ENCODE measurements at regions not wholly inside any gene's neighbourhood (a gene's known extent, or its start where the extent isn't known, plus 50 kb on each side); places are given as distances from the start of the nearest gene placed in this dataset.

DNA sequence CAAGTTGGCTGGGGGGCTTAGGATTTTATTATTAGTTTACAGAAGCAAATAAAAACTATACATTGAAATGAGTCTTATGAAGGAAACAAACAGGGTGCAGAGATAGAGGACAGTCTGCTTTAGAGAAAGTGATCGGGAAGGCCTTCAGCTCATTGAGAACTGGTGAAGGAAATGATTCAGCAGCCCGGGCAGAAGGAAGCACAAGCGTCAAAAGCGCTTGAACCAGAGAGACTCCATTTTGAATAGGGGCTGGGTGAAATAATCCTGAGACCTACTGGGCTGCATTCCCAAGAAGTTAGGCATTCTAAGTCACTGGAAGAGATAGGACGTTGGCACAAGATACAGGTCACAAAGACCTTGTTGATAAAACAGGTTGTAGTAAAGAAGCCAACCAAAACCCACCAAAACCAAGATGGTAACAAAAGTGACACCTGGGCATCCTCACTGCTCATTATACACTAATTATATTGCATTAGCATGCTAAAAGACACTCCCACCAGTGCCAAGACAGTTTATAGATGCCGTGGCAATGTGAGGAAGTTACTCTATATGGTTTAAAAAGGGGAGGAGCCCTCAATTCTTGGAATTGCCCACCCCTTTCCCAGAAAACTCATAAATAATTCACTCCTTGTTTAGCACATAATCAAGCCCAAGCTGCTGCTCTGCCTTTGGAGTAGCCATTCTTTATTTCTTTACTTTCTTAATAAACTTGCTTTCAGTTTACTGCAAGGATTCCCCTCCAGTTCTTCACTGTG, 83.1 kb upstream of the MPP7 start:
- TF ChIP-seq, protein P1, sequence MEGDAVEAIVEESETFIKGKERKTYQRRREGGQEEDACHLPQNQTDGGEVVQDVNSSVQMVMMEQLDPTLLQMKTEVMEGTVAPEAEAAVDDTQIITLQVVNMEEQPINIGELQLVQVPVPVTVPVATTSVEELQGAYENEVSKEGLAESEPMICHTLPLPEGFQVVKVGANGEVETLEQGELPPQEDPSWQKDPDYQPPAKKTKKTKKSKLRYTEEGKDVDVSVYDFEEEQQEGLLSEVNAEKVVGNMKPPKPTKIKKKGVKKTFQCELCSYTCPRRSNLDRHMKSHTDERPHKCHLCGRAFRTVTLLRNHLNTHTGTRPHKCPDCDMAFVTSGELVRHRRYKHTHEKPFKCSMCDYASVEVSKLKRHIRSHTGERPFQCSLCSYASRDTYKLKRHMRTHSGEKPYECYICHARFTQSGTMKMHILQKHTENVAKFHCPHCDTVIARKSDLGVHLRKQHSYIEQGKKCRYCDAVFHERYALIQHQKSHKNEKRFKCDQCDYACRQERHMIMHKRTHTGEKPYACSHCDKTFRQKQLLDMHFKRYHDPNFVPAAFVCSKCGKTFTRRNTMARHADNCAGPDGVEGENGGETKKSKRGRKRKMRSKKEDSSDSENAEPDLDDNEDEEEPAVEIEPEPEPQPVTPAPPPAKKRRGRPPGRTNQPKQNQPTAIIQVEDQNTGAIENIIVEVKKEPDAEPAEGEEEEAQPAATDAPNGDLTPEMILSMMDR (IDR thresholded peaks at IDR 0.05), result no peak
- intact Hi-C loops (cut with DNase I, micrococcal nuclease), result loop anchor here (5.0 to 10.0 kb wide), 2 partner anchors 939 to 1011 kb away; no protein-coding TSS in a partner anchor
- Histone ChIP-seq H3K27me3 (ENCODE audit: control insufficient read depth in 1 of 2, insufficient read depth in 2 of 2, low read length in 2 of 2) (no peaks in the 10 kb centered on the region), H3K4me1 (ENCODE audit: insufficient read depth, low read length) (peaks cover 4% of the 10 kb centered on the region), H3K36me3 (ENCODE audit: insufficient read depth, low read length) (no peaks in the 10 kb centered on the region), H3K4me3 (ENCODE audit: low read length) (no peak overlapping the region), H3K27ac (ENCODE audit: low read depth in 1 of 2, low read length in 2 of 2) (no peak overlapping the region), H3K9me3 (ENCODE audit: control insufficient read depth in 1 of 2, insufficient read depth in 1 of 2, low read length in 2 of 2) (no peaks in the 10 kb centered on the region)
- Mint-ChIP-seq H3K9me3 (no peaks in the 10 kb centered on the region), H3K4me3 (no peak overlapping the region), H3K36me3 (ENCODE audit: low read depth) (no peaks in the 10 kb centered on the region), H3K27me3 (peaks cover 5% of the 10 kb centered on the region), H3K27ac (peak overlapping the region; percentile 38), H3K4me1 (ENCODE audit: low read depth) (peaks cover 19% of the 10 kb centered on the region)
- no peak for ATAC-seq (ENCODE audit: poor library complexity)
- CTCF ChIA-PET, result interaction anchor here (1.3 kb wide), 1 partner anchor 8 kb away, joined by 5 read pairs; no protein-coding TSS in a partner anchor
- DNase-seq, result no peak
- POLR2A ChIA-PET, result interaction anchor here (0.6 to 1.9 kb wide), 2 partner anchors 11 to 83 kb away, joined by 4 to 7 read pairs; partner anchors contain the start of gene MPP7

DNA sequence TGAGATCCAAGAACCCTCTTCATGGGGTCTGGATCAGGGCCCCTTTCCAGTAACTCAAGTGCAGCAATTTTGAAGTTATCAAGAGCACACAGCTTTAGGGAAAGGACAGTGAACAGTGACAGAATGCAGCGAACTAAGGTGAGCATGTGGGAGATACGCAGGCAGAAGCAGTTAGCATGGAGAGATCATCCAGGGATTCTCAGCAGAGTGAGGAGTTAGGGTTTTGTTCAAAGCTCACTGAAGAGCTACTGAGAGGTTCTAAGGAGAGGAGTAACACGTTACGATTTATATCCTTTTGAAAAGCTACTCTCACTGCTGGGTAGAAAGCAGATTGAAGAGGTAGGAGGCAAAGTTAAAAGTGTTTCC, 83.6 kb upstream of the MPP7 start:
- H3K9me3 Mint-ChIP-seq, result no peaks in the 10 kb centered on the region
- DNase-seq (no peak), ATAC-seq (ENCODE audit: poor library complexity) (no peak)
- Histone ChIP-seq H3K4me1 (ENCODE audit: insufficient read depth, low read length) (peaks cover 4% of the 10 kb centered on the region), H3K9me3 (ENCODE audit: control insufficient read depth in 1 of 2, insufficient read depth in 1 of 2, low read length in 2 of 2) (no peaks in the 10 kb centered on the region), H3K4me3 (ENCODE audit: low read length) (no peak overlapping the region), H3K36me3 (ENCODE audit: insufficient read depth, low read length) (no peaks in the 10 kb centered on the region), H3K27me3 (ENCODE audit: control insufficient read depth in 1 of 2, insufficient read depth in 2 of 2, low read length in 2 of 2) (no peaks in the 10 kb centered on the region), H3K27ac (ENCODE audit: low read depth in 1 of 2, low read length in 2 of 2) (no peak overlapping the region)
- ChIA-PET POLR2A (interaction anchor here (0.6 to 1.9 kb wide), 2 partner anchors 11 to 84 kb away, joined by 4 to 7 read pairs; partner anchors contain the start of gene MPP7), CTCF (no interaction called here)
- intact Hi-C loops (cut with DNase I, micrococcal nuclease), result loop anchor here (5.0 to 10.0 kb wide), 2 partner anchors 939 to 1012 kb away; no protein-coding TSS in a partner anchor
- no peak overlapping the region for H3K4me3 Mint-ChIP-seq
- peaks cover 15% of the 10 kb centered on the region for H3K4me1 Mint-ChIP-seq (ENCODE audit: low read depth)
- peaks cover 5% of the 10 kb centered on the region for H3K27me3 Mint-ChIP-seq
- TF ChIP-seq, protein P1 (IDR thresholded peaks at IDR 0.05), result no peak
- H3K36me3 Mint-ChIP-seq (ENCODE audit: low read depth), result no peaks in the 10 kb centered on the region
- H3K27ac Mint-ChIP-seq, result peak overlapping the region; percentile 38

DNA sequence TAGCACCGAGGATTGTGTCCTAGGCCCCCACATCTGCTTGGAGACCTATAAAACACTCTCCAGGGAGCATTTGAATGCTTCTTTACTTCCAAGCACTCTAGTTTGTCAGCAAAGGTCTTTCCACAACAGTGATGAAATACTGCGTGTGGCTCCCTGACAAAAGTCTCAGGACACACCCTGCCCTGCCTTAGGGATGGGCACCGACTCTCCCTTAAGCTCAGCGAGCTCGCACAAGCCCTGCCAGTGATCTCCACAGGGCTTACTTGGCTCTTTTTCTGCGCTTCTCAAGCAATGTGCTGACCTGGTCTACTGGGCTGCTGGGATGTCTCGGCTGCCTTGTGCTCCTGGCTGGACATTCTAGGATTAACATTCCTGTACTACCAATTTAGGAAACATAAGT, 84.3 kb upstream of the MPP7 start:
- no peaks in the 10 kb centered on the region for H3K9me3 Mint-ChIP-seq
- H3K36me3 ChIP-seq (ENCODE audit: insufficient read depth, low read length), result no peaks in the 10 kb centered on the region
- H3K4me1 Mint-ChIP-seq (ENCODE audit: low read depth), result peaks cover 10% of the 10 kb centered on the region
- no peaks in the 10 kb centered on the region for H3K9me3 ChIP-seq (ENCODE audit: control insufficient read depth in 1 of 2, insufficient read depth in 1 of 2, low read length in 2 of 2)
- H3K4me3 ChIP-seq (ENCODE audit: low read length), result no peak overlapping the region
- peaks cover 5% of the 10 kb centered on the region for H3K27me3 Mint-ChIP-seq
- H3K27ac Mint-ChIP-seq, result no peak overlapping the region
- ChIA-PET CTCF (no interaction called here), POLR2A (interaction anchor here (1.9 kb wide), 1 partner anchor 84 kb away, joined by 7 read pairs; the partner anchor contains the start of gene MPP7)
- H3K27me3 ChIP-seq (ENCODE audit: control insufficient read depth in 1 of 2, insufficient read depth in 2 of 2, low read length in 2 of 2), result no peaks in the 10 kb centered on the region
- intact Hi-C loops (cut with DNase I, micrococcal nuclease), result loop anchor here (5.0 to 10.0 kb wide), 2 partner anchors 940 to 1012 kb away; no protein-coding TSS in a partner anchor
- no peak for DNase-seq
- TF ChIP-seq, protein P1 (IDR thresholded peaks at IDR 0.05), result no peak
- no peak for ATAC-seq (ENCODE audit: poor library complexity)
- no peak overlapping the region for H3K4me3 Mint-ChIP-seq
- peaks cover 4% of the 10 kb centered on the region for H3K4me1 ChIP-seq (ENCODE audit: insufficient read depth, low read length)
- no peak overlapping the region for H3K27ac ChIP-seq (ENCODE audit: low read depth in 1 of 2, low read length in 2 of 2)
- H3K36me3 Mint-ChIP-seq (ENCODE audit: low read depth), result no peaks in the 10 kb centered on the region

All from CD4-positive, alpha-beta T cell (primary cell).